HEK293T (cell line): ENCODE measurements at regions not wholly inside any gene's neighbourhood (a gene's known extent, or its start where the extent isn't known, plus 50 kb on each side); places are given as distances from the start of the nearest gene placed in this dataset.

ENCODE experiments used
- CTCF ChIA-PET: fragments of 350-600 bp; formaldehyde crosslinking; extraction: SDS; loops from one replicate; lab custom pipeline; 2021; ENCODE audit warnings: antibody characterized with exemption, inconsistent platforms; lab: Yijun Ruan, JAX
- POLR2A ChIA-PET: fragments of 350-600 bp; formaldehyde crosslinking; extraction: SDS; loops from one replicate; lab custom pipeline; 2020; ENCODE audit warnings: antibody characterized with exemption, inconsistent platforms; lab: Yijun Ruan, JAX
- DNase-seq: peaks from one replicate; pipeline ENCODE4 v3.0.0; 2012; ENCODE audit warnings: mixed read lengths; ENCODE audit errors: extremely low spot score
- ARNT ChIP-seq: fragments of 450-650 bp; IDR thresholded peaks from 2 replicates; pipeline ENCODE4 v1.6.1; 2017; ENCODE audit warnings: mild to moderate bottlenecking
- BHLHE40 ChIP-seq: fragments of 450-650 bp; IDR thresholded peaks from 2 replicates; pipeline ENCODE4 v1.6.1; 2016; ENCODE audit warnings: mild to moderate bottlenecking, moderate library complexity, borderline replicate concordance
- CTBP1 ChIP-seq: fragments of 450-650 bp; IDR thresholded peaks from 2 replicates; pipeline ENCODE4 v1.6.1; 2016; ENCODE audit warnings: borderline replicate concordance
- ELF4 ChIP-seq: fragments of 450-650 bp; IDR thresholded peaks from 2 replicates; pipeline ENCODE4 v1.6.1; 2017; ENCODE audit warnings: antibody characterized with exemption
- FOXA1 ChIP-seq: fragments of 450-650 bp; IDR thresholded peaks from 2 replicates; pipeline ENCODE4 v1.6.1; 2016; ENCODE audit warnings: mild to moderate bottlenecking
- FOXK2 ChIP-seq: fragments of 450-650 bp; IDR thresholded peaks from 2 replicates; pipeline ENCODE4 v1.6.1; 2016; ENCODE audit warnings: mild to moderate bottlenecking
- FOXM1 ChIP-seq: fragments of 450-650 bp; IDR thresholded peaks from 2 replicates; pipeline ENCODE4 v1.6.1; 2017; ENCODE audit warnings: mild to moderate bottlenecking, borderline replicate concordance
- HDGF ChIP-seq: fragments of 450-650 bp; IDR thresholded peaks from 2 replicates; pipeline ENCODE4 v1.6.1; 2017; ENCODE audit warnings: antibody characterized with exemption, borderline replicate concordance
- L3MBTL2 ChIP-seq: fragments of 450-650 bp; conservative IDR thresholded peaks from 2 replicates; pipeline ENCODE4 v1.6.1; 2016; ENCODE audit warnings: mild to moderate bottlenecking
- LEF1 ChIP-seq: fragments of 450-650 bp; IDR thresholded peaks from 2 replicates; pipeline ENCODE4 v1.6.1; 2017; ENCODE audit warnings: mild to moderate bottlenecking, borderline replicate concordance
- NFRKB ChIP-seq: fragments of 450-650 bp; IDR thresholded peaks from 2 replicates; pipeline ENCODE4 v1.6.1; 2016; ENCODE audit warnings: mild to moderate bottlenecking, moderate library complexity
- SP1 ChIP-seq: fragments of 450-650 bp; IDR thresholded peaks from 2 replicates; pipeline ENCODE4 v1.6.1; 2017
- SUZ12 ChIP-seq: fragments of 450-650 bp; IDR thresholded peaks from 2 replicates; pipeline ENCODE4 v1.6.1; 2016; ENCODE audit warnings: mild to moderate bottlenecking
- TARDBP ChIP-seq: fragments of 450-650 bp; IDR thresholded peaks from 2 replicates; pipeline ENCODE4 v1.6.1; 2016
- ZNF384 ChIP-seq: fragments of 450-650 bp; IDR thresholded peaks from 2 replicates; pipeline ENCODE4 v1.6.1; 2016
- TF ChIP-seq, protein P1 (sequence below): fragments of 450-650 bp; IDR thresholded peaks from 2 replicates; pipeline ENCODE4 v1.6.1; 2016

DNA sequence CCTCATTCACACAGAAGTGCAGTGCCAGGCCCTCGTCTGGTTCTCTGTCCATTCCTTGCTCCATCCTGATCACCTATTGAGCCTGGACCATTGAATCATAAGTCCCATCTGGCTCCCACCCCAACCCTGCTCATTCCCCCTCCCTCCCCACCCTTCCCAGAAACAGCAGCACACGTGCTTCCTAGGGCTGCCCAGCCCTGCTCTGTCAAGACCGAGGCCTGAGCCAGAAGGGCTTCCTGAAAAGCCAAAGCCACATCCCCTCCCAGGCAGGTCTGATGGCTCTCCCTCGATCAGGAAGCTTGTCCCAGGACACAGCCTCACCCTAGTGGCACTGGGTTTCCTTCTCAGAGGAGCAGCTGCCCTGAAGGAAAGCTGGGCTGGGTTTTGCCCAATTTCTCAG, 79.8 kb upstream of the FZD7 start:
- TF ChIP-seq SP1 (no peak), CTBP1 (no peak), L3MBTL2 (no peak), HDGF (no peak), NFRKB (no peak), SUZ12 (no peak), ARNT (no peak), ZNF384 (no peak), BHLHE40 (no peak), TARDBP (no peak), FOXK2 (no peak), LEF1 (no peak), ELF4 (no peak), FOXA1 (no peak), FOXM1 (no peak)
- TF ChIP-seq, protein P1, sequence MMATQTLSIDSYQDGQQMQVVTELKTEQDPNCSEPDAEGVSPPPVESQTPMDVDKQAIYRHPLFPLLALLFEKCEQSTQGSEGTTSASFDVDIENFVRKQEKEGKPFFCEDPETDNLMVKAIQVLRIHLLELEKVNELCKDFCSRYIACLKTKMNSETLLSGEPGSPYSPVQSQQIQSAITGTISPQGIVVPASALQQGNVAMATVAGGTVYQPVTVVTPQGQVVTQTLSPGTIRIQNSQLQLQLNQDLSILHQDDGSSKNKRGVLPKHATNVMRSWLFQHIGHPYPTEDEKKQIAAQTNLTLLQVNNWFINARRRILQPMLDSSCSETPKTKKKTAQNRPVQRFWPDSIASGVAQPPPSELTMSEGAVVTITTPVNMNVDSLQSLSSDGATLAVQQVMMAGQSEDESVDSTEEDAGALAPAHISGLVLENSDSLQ: no peak
- POLR2A ChIA-PET: no interaction called here
- no peak for DNase-seq
- CTCF ChIA-PET: no interaction called here

DNA sequence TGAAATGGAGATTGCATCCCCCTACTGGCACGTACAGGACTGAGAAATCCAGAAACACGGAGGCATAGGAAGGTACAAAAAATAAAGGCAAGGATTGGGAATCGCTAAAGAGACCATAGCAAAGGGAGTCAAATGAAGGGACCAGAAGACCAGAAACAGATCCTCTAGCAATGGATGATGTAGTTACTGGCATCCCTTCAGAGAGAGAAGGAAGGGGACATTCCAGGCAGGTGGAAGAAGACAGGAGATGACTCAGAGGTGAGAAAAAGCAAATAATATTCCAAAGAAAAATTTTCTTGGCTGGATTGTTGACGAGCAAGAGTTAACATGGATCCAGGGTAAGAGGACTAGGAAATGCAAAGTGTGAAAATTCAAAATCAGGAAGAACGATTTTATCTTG, 78.4 kb upstream of the FZD7 start:
- CTCF ChIA-PET: no interaction called here
- DNase-seq: no peak
- POLR2A ChIA-PET: no interaction called here
- no peak for TF ChIP-seq BHLHE40
- TF ChIP-seq L3MBTL2: no peak
- no peak for TF ChIP-seq HDGF
- TF ChIP-seq TARDBP: no peak
- no peak for TF ChIP-seq FOXM1
- no peak for TF ChIP-seq ZNF384
- TF ChIP-seq SP1: no peak

DNA sequence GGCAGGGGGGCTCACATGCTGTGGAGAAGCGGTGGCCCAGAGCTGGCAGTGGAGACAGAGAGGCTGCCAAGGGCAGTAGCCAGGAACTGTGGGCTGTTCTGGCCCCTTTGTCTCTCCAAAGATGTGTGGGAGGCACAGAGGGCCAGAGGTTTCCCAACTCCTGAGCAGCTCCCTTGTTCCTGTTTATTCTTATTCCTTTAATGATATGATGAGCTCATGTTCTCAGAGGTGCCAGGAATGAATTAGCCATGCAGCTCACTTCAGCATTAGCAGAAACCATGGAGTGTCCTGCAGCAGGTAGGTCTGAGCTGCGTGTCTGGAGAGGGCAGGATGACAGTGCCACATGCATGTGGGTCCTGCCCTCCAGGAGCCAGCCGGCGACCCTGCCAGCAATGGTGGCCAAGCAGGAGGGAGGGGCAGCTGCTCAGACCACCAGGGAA, 77.9 kb upstream of the FZD7 start:
- ChIA-PET POLR2A (no interaction called here), CTCF (no interaction called here)
- no peak for TF ChIP-seq L3MBTL2
- DNase-seq: no peak

DNA sequence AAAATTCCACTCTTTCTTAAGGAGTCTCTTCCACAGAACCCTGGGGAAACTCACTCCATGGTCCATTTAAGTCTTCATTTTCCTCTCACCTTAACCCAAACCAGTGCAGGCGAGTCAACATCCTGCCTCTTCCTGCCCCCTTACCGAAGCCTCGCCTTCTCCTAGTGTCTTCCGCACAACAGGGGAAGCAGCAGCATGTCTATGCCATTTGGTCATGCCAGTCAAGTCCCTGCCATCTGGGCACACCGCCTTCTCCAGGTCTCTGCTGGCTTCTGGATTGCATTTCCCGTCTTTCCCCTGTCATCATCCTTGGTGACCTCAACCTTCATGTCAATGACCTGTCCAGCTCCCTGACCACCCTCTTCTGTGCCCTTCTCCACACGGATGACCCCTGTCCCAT, 77.3 kb upstream of the FZD7 start:
- CTCF ChIA-PET: no interaction called here
- TF ChIP-seq HDGF: no peak
- no peak for TF ChIP-seq SUZ12
- TF ChIP-seq L3MBTL2: no peak
- TF ChIP-seq FOXA1: no peak
- TF ChIP-seq, protein P1: no peak
- TF ChIP-seq CTBP1: no peak
- TF ChIP-seq FOXM1: no peak
- no peak for TF ChIP-seq BHLHE40
- no peak for TF ChIP-seq LEF1
- POLR2A ChIA-PET: no interaction called here
- DNase-seq: no peak

DNA sequence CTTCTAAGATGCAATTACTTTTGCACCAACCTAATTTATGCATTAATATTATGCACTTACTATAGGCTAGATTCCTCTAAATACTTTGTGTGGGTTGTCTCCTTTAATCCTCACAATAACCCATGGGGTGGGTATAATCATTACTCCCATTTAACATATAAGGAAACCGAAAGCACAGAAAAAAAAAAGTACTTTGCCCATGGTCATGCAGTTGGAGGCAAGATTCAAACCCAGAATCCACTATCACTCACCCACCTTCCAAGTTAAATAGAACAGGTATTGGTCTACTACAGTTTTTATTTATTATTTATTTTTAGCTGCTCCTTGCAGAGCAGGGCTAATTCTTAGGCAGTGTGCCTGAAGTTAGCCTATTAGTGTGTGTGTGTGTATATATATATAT, 76.6 kb upstream of the FZD7 start:
- CTCF ChIA-PET: interaction anchor here (0.6 kb wide), 1 partner anchor 84 kb away, joined by 4 read pairs; no protein-coding TSS in a partner anchor
- POLR2A ChIA-PET: interaction anchor here (0.7 kb wide), 1 partner anchor 52 kb away, joined by 4 read pairs; no protein-coding TSS in a partner anchor
- TF ChIP-seq ELF4 (no peak), LEF1 (no peak), CTBP1 (no peak), FOXA1 (no peak), FOXK2 (no peak), HDGF (no peak), BHLHE40 (no peak), TARDBP (no peak), ZNF384 (no peak), L3MBTL2 (no peak), SP1 (no peak), NFRKB (no peak)
- TF ChIP-seq, protein P1: no peak
- DNase-seq: no peak

DNA sequence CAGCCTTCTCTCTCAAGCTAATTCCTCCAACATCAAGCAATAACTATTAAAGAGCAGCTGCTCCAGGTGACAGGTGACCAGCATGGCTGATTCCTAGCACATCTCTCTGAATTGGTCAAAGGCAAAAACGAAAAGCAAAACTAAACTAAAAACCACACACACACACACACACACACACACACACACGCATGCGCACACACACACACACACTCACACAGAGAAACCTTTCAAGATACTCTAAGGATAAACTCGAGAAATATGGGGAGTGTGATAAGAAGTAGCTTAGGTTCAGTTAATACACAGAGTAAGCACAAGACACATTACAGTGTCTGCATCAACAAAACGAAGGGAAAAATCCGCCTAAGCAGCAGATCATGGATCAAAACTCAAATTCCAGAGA, 74.5 kb upstream of the FZD7 start:
- DNase-seq: no peak
- TF ChIP-seq FOXK2 (no peak), L3MBTL2 (no peak), ZNF384 (no peak), HDGF (no peak), CTBP1 (no peak), SP1 (no peak), NFRKB (no peak), FOXM1 (no peak), ARNT (no peak), LEF1 (no peak), BHLHE40 (no peak), TARDBP (no peak), SUZ12 (no peak), ELF4 (no peak), FOXA1 (no peak)
- TF ChIP-seq, protein P1: no peak
- ChIA-PET CTCF (interaction anchor here (0.6 kb wide), 1 partner anchor 99 kb away, joined by 3 read pairs; no protein-coding TSS in a partner anchor), POLR2A (interaction anchor here (1.1 kb wide), 1 partner anchor 43 kb away, joined by 4 read pairs; no protein-coding TSS in a partner anchor)
